ENCODE measurements at regions not wholly inside any gene's neighbourhood (a gene's known extent, or its start where the extent isn't known, plus 50 kb on each side); places are given as distances from the start of the nearest gene placed in this dataset.
"Not testable (repeated sequence)": the region's sequence is repeated elsewhere in the genome, so short reads cannot be mapped to it uniquely, and the experiment has no call there.

- no peak for DNase-seq
Observed at GRCh38 chr5:92852219-92852618, 728.8 kb downstream of the NR2F1-AS1 start.

GRCh38 chr5:92850886-92851285 is 730.1 kb downstream of the NR2F1-AS1 start:
- no peak for DNase-seq

GRCh38 chr5:92849756-92850155 is 731.3 kb downstream of the NR2F1-AS1 start:
- no peak for DNase-seq

GRCh38 chr5:92841604-92842155 is 739.3 kb downstream of the NR2F1-AS1 start:
- DNase-seq: no peak

GRCh38 chr5:92838253-92838652 is 742.8 kb downstream of the NR2F1-AS1 start:
- no peak for DNase-seq

- no peak for DNase-seq
Observed at GRCh38 chr5:92836855-92837755, 743.9 kb downstream of the NR2F1-AS1 start.

- no peak for DNase-seq
Observed at GRCh38 chr5:92835712-92836111, 745.3 kb downstream of the NR2F1-AS1 start.

GRCh38 chr5:92823551-92823950 is 757.5 kb downstream of the NR2F1-AS1 start:
- not testable (repeated sequence) for DNase-seq

- no peak for DNase-seq
Observed at GRCh38 chr5:92822183-92822582, 758.8 kb downstream of the NR2F1-AS1 start.

- DNase-seq: no peak
Observed at GRCh38 chr5:92809855-92810465, 771.1 kb downstream of the NR2F1-AS1 start.

GRCh38 chr5:92808474-92808873 is 772.5 kb downstream of the NR2F1-AS1 start:
- DNase-seq: no peak

- DNase-seq: no peak
Observed at GRCh38 chr5:92807085-92807484, 773.9 kb downstream of the NR2F1-AS1 start.

GRCh38 chr5:92805446-92805845 is 775.6 kb downstream of the NR2F1-AS1 start:
- DNase-seq: no peak

GRCh38 chr5:92801911-92802310 is 779.1 kb downstream of the NR2F1-AS1 start:
- DNase-seq: no peak

GRCh38 chr5:92800365-92800764 is 780.7 kb downstream of the NR2F1-AS1 start:
- no peak for DNase-seq

- no peak for DNase-seq
Observed at GRCh38 chr5:92795633-92796032, 785.4 kb downstream of the NR2F1-AS1 start.

GRCh38 chr5:92780057-92780456 is 801.0 kb downstream of the NR2F1-AS1 start:
- no peak for DNase-seq

- no peak for DNase-seq
Observed at GRCh38 chr5:92779536-92779935, 801.5 kb downstream of the NR2F1-AS1 start.

- DNase-seq: no peak
Observed at GRCh38 chr5:92778261-92778660, 802.8 kb downstream of the NR2F1-AS1 start.

- no peak for DNase-seq
Observed at GRCh38 chr5:92777421-92777820, 803.6 kb downstream of the NR2F1-AS1 start.

- DNase-seq: no peak
Observed at GRCh38 chr5:92775711-92776615, 805.1 kb downstream of the NR2F1-AS1 start.

GRCh38 chr5:92769978-92770377 is 811.0 kb downstream of the NR2F1-AS1 start:
- no peak for DNase-seq

- DNase-seq: no peak
Observed at GRCh38 chr5:92761585-92761984, 819.4 kb downstream of the NR2F1-AS1 start.
